Activated CD8-positive, alpha-beta memory T cell treated with anti-CD3 and anti-CD28 coated beads, Interleukin-2, amount 10 ng/mL, durations not matched to agents 7 days and 5 days (primary cell): ENCODE measurements at regions not wholly inside any gene's neighbourhood (a gene's known extent, or its start where the extent isn't known, plus 50 kb on each side); places are given as distances from the start of the nearest gene placed in this dataset.

ENCODE experiments used
- ATAC-seq: fragments of 150-1000 bp; cut with Tn5 transposase; one replicate; pipeline ENCODE4 v1.10.0; 2021; ENCODE audit warnings: moderate library complexity
- CTCF ChIA-PET: fragments of 350-600 bp; sonication (Branson Sonifier 250); formaldehyde crosslinking; loops from one replicate; lab custom pipeline; 2021; ENCODE audit warnings: antibody characterized with exemption; lab: Charles Lee
- DNase-seq: peaks from one replicate; pipeline ENCODE4 v3.0.0-alpha.2; 2020
- H3K27ac Mint-ChIP-seq: one replicate; pipeline ENCODE4 v1.8.0; 2021; ENCODE audit warnings: mild to moderate bottlenecking, mixed read lengths
- H3K27me3 Mint-ChIP-seq: one replicate; pipeline ENCODE4 v1.8.0; 2021; ENCODE audit warnings: mixed read lengths
- H3K36me3 Mint-ChIP-seq: one replicate; pipeline ENCODE4 v1.8.0; 2021; ENCODE audit warnings: mild to moderate bottlenecking, mixed read lengths
- H3K4me1 Mint-ChIP-seq: one replicate; pipeline ENCODE4 v1.8.0; 2021; ENCODE audit warnings: mixed read lengths
- H3K4me3 Mint-ChIP-seq: one replicate; pipeline ENCODE4 v1.8.0; 2021; ENCODE audit warnings: mild to moderate bottlenecking, moderate library complexity, mixed read lengths
- H3K9me3 Mint-ChIP-seq: one replicate; pipeline ENCODE4 v1.8.0; 2022; ENCODE audit warnings: low read depth, mixed read lengths

GRCh38 chr1:106233511-106233910 lies 823.0 kb upstream of the PRMT6 start:
- no peak overlapping the region for H3K27ac Mint-ChIP-seq
- no peaks in the 10 kb centered on the region for H3K36me3 Mint-ChIP-seq
- ATAC-seq, result no peak
- peaks cover 11% of the 10 kb centered on the region for H3K9me3 Mint-ChIP-seq
- H3K4me1 Mint-ChIP-seq, result no peaks in the 10 kb centered on the region
- no peak for DNase-seq
- CTCF ChIA-PET, result no interaction called here
- no peaks in the 10 kb centered on the region for H3K27me3 Mint-ChIP-seq
- H3K4me3 Mint-ChIP-seq, result no peak overlapping the region

- Mint-ChIP-seq H3K36me3 (no peaks in the 10 kb centered on the region), H3K4me1 (no peaks in the 10 kb centered on the region), H3K27ac (no peak overlapping the region), H3K27me3 (no peaks in the 10 kb centered on the region), H3K4me3 (no peak overlapping the region), H3K9me3 (peaks cover 16% of the 10 kb centered on the region)
- DNase-seq (no peak), ATAC-seq (no peak)
- CTCF ChIA-PET, result no interaction called here
Observed at GRCh38 chr1:106249365-106249764, 807.1 kb upstream of the PRMT6 start.

GRCh38 chr1:106249810-106250209 lies 806.7 kb upstream of the PRMT6 start:
- no peaks in the 10 kb centered on the region for H3K4me1 Mint-ChIP-seq
- no peaks in the 10 kb centered on the region for H3K36me3 Mint-ChIP-seq
- CTCF ChIA-PET, result no interaction called here
- no peak overlapping the region for H3K4me3 Mint-ChIP-seq
- H3K9me3 Mint-ChIP-seq, result peaks cover 15% of the 10 kb centered on the region
- H3K27me3 Mint-ChIP-seq, result no peaks in the 10 kb centered on the region
- no peak for ATAC-seq
- no peak for DNase-seq
- H3K27ac Mint-ChIP-seq, result no peak overlapping the region

- Mint-ChIP-seq H3K27ac (no peak overlapping the region), H3K4me3 (no peak overlapping the region), H3K27me3 (no peaks in the 10 kb centered on the region), H3K36me3 (no peaks in the 10 kb centered on the region), H3K4me1 (no peaks in the 10 kb centered on the region), H3K9me3 (peaks cover 18% of the 10 kb centered on the region)
- DNase-seq (no peak), ATAC-seq (no peak)
- CTCF ChIA-PET, result no interaction called here
Observed at GRCh38 chr1:106254748-106255147, 801.7 kb upstream of the PRMT6 start.

GRCh38 chr1:106266786-106267185 lies 789.7 kb upstream of the PRMT6 start:
- no peak for ATAC-seq
- CTCF ChIA-PET, result no interaction called here
- no peak overlapping the region for H3K27ac Mint-ChIP-seq
- no peaks in the 10 kb centered on the region for H3K36me3 Mint-ChIP-seq
- no peaks in the 10 kb centered on the region for H3K27me3 Mint-ChIP-seq
- H3K4me1 Mint-ChIP-seq, result no peaks in the 10 kb centered on the region
- H3K4me3 Mint-ChIP-seq, result no peak overlapping the region
- H3K9me3 Mint-ChIP-seq, result peaks cover 13% of the 10 kb centered on the region
- DNase-seq, result no peak

- no peak overlapping the region for H3K4me3 Mint-ChIP-seq
- CTCF ChIA-PET, result no interaction called here
Observed at GRCh38 chr1:106268070-106268469, 788.4 kb upstream of the PRMT6 start.

GRCh38 chr1:106276871-106277270 lies 779.6 kb upstream of the PRMT6 start:
- CTCF ChIA-PET, result no interaction called here
- ATAC-seq (no peak), DNase-seq (no peak)
- Mint-ChIP-seq H3K9me3 (peaks cover 6% of the 10 kb centered on the region), H3K27me3 (no peaks in the 10 kb centered on the region), H3K27ac (no peak overlapping the region), H3K4me1 (no peaks in the 10 kb centered on the region), H3K4me3 (no peak overlapping the region), H3K36me3 (no peaks in the 10 kb centered on the region)

More at GRCh38 chr1:106268070-106268469, 788.4 kb upstream of the PRMT6 start:
- no peaks in the 10 kb centered on the region for H3K36me3 Mint-ChIP-seq
- DNase-seq, result no peak
- no peaks in the 10 kb centered on the region for H3K4me1 Mint-ChIP-seq
- no peaks in the 10 kb centered on the region for H3K27me3 Mint-ChIP-seq
- no peak overlapping the region for H3K27ac Mint-ChIP-seq
- no peak for ATAC-seq
- peaks cover 13% of the 10 kb centered on the region for H3K9me3 Mint-ChIP-seq

- Mint-ChIP-seq H3K27me3 (no peaks in the 10 kb centered on the region), H3K36me3 (no peaks in the 10 kb centered on the region), H3K27ac (no peak overlapping the region), H3K4me3 (no peak overlapping the region), H3K9me3 (peaks cover 6% of the 10 kb centered on the region), H3K4me1 (no peaks in the 10 kb centered on the region)
- ATAC-seq (no peak), DNase-seq (no peak)
- CTCF ChIA-PET, result no interaction called here
Observed at GRCh38 chr1:106277786-106278185, 778.7 kb upstream of the PRMT6 start.

- no peaks in the 10 kb centered on the region for H3K36me3 Mint-ChIP-seq
- CTCF ChIA-PET, result no interaction called here
- H3K27ac Mint-ChIP-seq, result no peak overlapping the region
- no peaks in the 10 kb centered on the region for H3K27me3 Mint-ChIP-seq
- DNase-seq (no peak), ATAC-seq (no peak)
- H3K4me1 Mint-ChIP-seq, result no peaks in the 10 kb centered on the region
- H3K4me3 Mint-ChIP-seq, result no peak overlapping the region
- H3K9me3 Mint-ChIP-seq, result peaks cover 6% of the 10 kb centered on the region
Observed at GRCh38 chr1:106278716-106279115, 777.8 kb upstream of the PRMT6 start.

- no peak overlapping the region for H3K27ac Mint-ChIP-seq
- H3K4me1 Mint-ChIP-seq, result no peaks in the 10 kb centered on the region
- no peak overlapping the region for H3K4me3 Mint-ChIP-seq
- H3K27me3 Mint-ChIP-seq, result no peaks in the 10 kb centered on the region
- no peak for ATAC-seq
- no peaks in the 10 kb centered on the region for H3K36me3 Mint-ChIP-seq
- no peak for DNase-seq
- peaks cover 12% of the 10 kb centered on the region for H3K9me3 Mint-ChIP-seq
- CTCF ChIA-PET, result no interaction called here
Observed at GRCh38 chr1:106289265-106289928, 767.1 kb upstream of the PRMT6 start.

- Mint-ChIP-seq H3K27ac (no peak overlapping the region), H3K36me3 (no peaks in the 10 kb centered on the region), H3K4me3 (no peak overlapping the region), H3K4me1 (no peaks in the 10 kb centered on the region), H3K9me3 (peaks cover 11% of the 10 kb centered on the region), H3K27me3 (no peaks in the 10 kb centered on the region)
- CTCF ChIA-PET, result no interaction called here
- ATAC-seq, result no peak
- no peak for DNase-seq
Observed at GRCh38 chr1:106290805-106291501, 765.5 kb upstream of the PRMT6 start.

GRCh38 chr1:106292130-106292529 lies 764.3 kb upstream of the PRMT6 start:
- DNase-seq, result no peak
- Mint-ChIP-seq H3K27me3 (no peaks in the 10 kb centered on the region), H3K27ac (no peak overlapping the region), H3K9me3 (peaks cover 9% of the 10 kb centered on the region), H3K36me3 (no peaks in the 10 kb centered on the region), H3K4me1 (no peaks in the 10 kb centered on the region), H3K4me3 (no peak overlapping the region)
- CTCF ChIA-PET, result no interaction called here
- ATAC-seq, result no peak

GRCh38 chr1:106296431-106296830 lies 760.0 kb upstream of the PRMT6 start:
- Mint-ChIP-seq H3K27ac (no peak overlapping the region), H3K36me3 (no peaks in the 10 kb centered on the region), H3K9me3 (peaks cover 15% of the 10 kb centered on the region), H3K4me1 (no peaks in the 10 kb centered on the region), H3K27me3 (no peaks in the 10 kb centered on the region), H3K4me3 (no peak overlapping the region)
- CTCF ChIA-PET, result no interaction called here
- ATAC-seq (no peak), DNase-seq (no peak)

GRCh38 chr1:106304106-106304505 lies 752.4 kb upstream of the PRMT6 start:
- Mint-ChIP-seq H3K4me3 (no peak overlapping the region), H3K36me3 (no peaks in the 10 kb centered on the region), H3K27ac (no peak overlapping the region), H3K4me1 (no peaks in the 10 kb centered on the region), H3K9me3 (peaks cover 6% of the 10 kb centered on the region), H3K27me3 (no peaks in the 10 kb centered on the region)
- CTCF ChIA-PET, result no interaction called here
- no peak for ATAC-seq
- no peak for DNase-seq
